Erythroblast (primary cell): ENCODE measurements at regions not wholly inside any gene's neighbourhood (a gene's known extent, or its start where the extent isn't known, plus 50 kb on each side); places are given as distances from the start of the nearest gene placed in this dataset.
"Not testable (repeated sequence)": the region's sequence is repeated elsewhere in the genome, so short reads cannot be mapped to it uniquely, and the experiment has no call there.

ENCODE experiments used
- DNase-seq, 2 experiments: peaks; one replicate each; lab custom pipeline; 2025; lab: John Stamatoyannopoulos, UW
- GATA1 ChIP-seq: IDR thresholded peaks from 2 replicates; pipeline ENCODE4 v1.6.1; 2011; ENCODE audit warnings: low read depth, mild to moderate bottlenecking, control low read depth, low read length, moderate library complexity
- POLR2A ChIP-seq: IDR thresholded peaks from 2 replicates; pipeline ENCODE4 v1.6.1; 2011; ENCODE audit warnings: mild to moderate bottlenecking, low read length

- TF ChIP-seq GATA1 (no peak), POLR2A (no peak)
- DNase-seq, result no peak
Observed at GRCh38 chr1:90291431-90292216, 296.7 kb downstream of the ZNF326 start.

GRCh38 chr1:90282811-90283210 lies 287.9 kb downstream of the ZNF326 start:
- no peak for TF ChIP-seq GATA1
- no peak for TF ChIP-seq POLR2A
- DNase-seq, result no peak

- DNase-seq, result not testable (repeated sequence)
Observed at GRCh38 chr1:90281886-90282285, 287.0 kb downstream of the ZNF326 start.

- no peak for DNase-seq
- TF ChIP-seq GATA1, result no peak
- no peak for TF ChIP-seq POLR2A
Observed at GRCh38 chr1:90277270-90277669, 282.4 kb downstream of the ZNF326 start.

- DNase-seq, result no peak
- TF ChIP-seq POLR2A (no peak), GATA1 (no peak)
Observed at GRCh38 chr1:90274376-90274775, 279.5 kb downstream of the ZNF326 start.

GRCh38 chr1:90273241-90273774 lies 278.4 kb downstream of the ZNF326 start:
- DNase-seq, result no peak
- TF ChIP-seq GATA1 (no peak), POLR2A (no peak)

- no peak for TF ChIP-seq POLR2A
- no peak for TF ChIP-seq GATA1
- DNase-seq, result no peak
Observed at GRCh38 chr1:90262791-90263190, 267.9 kb downstream of the ZNF326 start.

GRCh38 chr1:90262286-90262685 lies 267.4 kb downstream of the ZNF326 start:
- DNase-seq, result no peak
- TF ChIP-seq POLR2A (no peak), GATA1 (no peak)

GRCh38 chr1:90246069-90246468 lies 251.2 kb downstream of the ZNF326 start:
- TF ChIP-seq GATA1 (no peak), POLR2A (no peak)
- DNase-seq, result no peak

GRCh38 chr1:90236493-90236892 lies 241.6 kb downstream of the ZNF326 start:
- no peak for DNase-seq
- TF ChIP-seq POLR2A (no peak), GATA1 (no peak)

- TF ChIP-seq GATA1, result no peak
- TF ChIP-seq POLR2A, result no peak
- DNase-seq, result no peak
Observed at GRCh38 chr1:90223401-90223800, 228.5 kb downstream of the ZNF326 start.

- no peak for DNase-seq
- TF ChIP-seq POLR2A (no peak), GATA1 (no peak)
Observed at GRCh38 chr1:90220941-90221693, 226.2 kb downstream of the ZNF326 start.

GRCh38 chr1:90220496-90220895 lies 225.6 kb downstream of the ZNF326 start:
- no peak for DNase-seq
- no peak for TF ChIP-seq POLR2A
- TF ChIP-seq GATA1, result no peak

GRCh38 chr1:90219166-90219871 lies 224.4 kb downstream of the ZNF326 start:
- DNase-seq, result not testable (repeated sequence)
